SK-N-SH (cell line): ENCODE measurements at regions not wholly inside any gene's neighbourhood (a gene's known extent, or its start where the extent isn't known, plus 50 kb on each side); places are given as distances from the start of the nearest gene placed in this dataset.
A peak's percentile ranks its signal among the peaks of the same experiment; 100 is the strongest.

Experiments used
- CTCF ChIA-PET: fragments of 300-600, 350-600 bp; formaldehyde crosslinking; extraction: SDS; loops from one replicate; lab custom pipeline; 2021; lab: Yijun Ruan, JAX
- POLR2A ChIA-PET: fragments of 350-600 bp; sonication (Branson Sonifier 250); formaldehyde crosslinking; extraction: SDS; loops from one replicate; lab custom pipeline; 2020; ENCODE audit warnings: antibody characterized with exemption, inconsistent platforms; lab: Yijun Ruan, JAX
- DNase-seq: peaks from one replicate; pipeline ENCODE4 v3.0.0; 2012
- H2AFZ ChIP-seq: fragments of 200-600 bp; sonication (generic); 2 replicates; pipeline ENCODE4 v1.8.1; 2016; ENCODE audit warnings: antibody characterized with exemption, mild to moderate bottlenecking, low read depth
- H3F3A ChIP-seq: fragments of 200-600 bp; sonication (generic); replicated peaks from 2 replicates; pipeline ENCODE3; 2016; ENCODE audit warnings: antibody characterized with exemption, mild to moderate bottlenecking; ENCODE audit not compliant: insufficient read depth
- H3K27ac ChIP-seq, 2 experiments: fragments of 200-500 bp in 1 of 2; fragments of 200-600 bp in 1 of 2; sonication (Bioruptor generic) in 1 of 2; sonication (generic), shearing (Covaris generic) in 1 of 2; 2 replicates each; pipeline versions ENCODE4 v1.5.1 to v1.6.1; 2014 to 2016; ENCODE audit warnings: low read depth in 2 of 2, inconsistent platforms in 1 of 2, low read length in 1 of 2, mild to moderate bottlenecking in 1 of 2, mixed read lengths in 1 of 2
- H3K27me3 ChIP-seq: fragments of 200-600 bp; sonication (generic), shearing (Covaris generic); 2 replicates; pipeline ENCODE4 v1.6.1; 2016; ENCODE audit warnings: mixed run types; ENCODE audit not compliant: insufficient read depth
- H3K36me3 ChIP-seq, 2 experiments: fragments of 200-500 bp in 1 of 2; fragments of 200-600 bp in 1 of 2; sonication (Bioruptor generic) in 1 of 2; sonication (generic) in 1 of 2; replicated peaks in 1 of 2; 2 replicates each; pipeline versions ENCODE3 to v1.5.1; 2014 to 2016; ENCODE audit warnings: low read length in 1 of 2, mild to moderate bottlenecking in 1 of 2; ENCODE audit not compliant: insufficient read depth in 2 of 2, control insufficient read depth in 1 of 2
- H3K4me1 ChIP-seq, 2 experiments: fragments of 200-500 bp in 1 of 2; fragments of 200-600 bp in 1 of 2; sonication (Bioruptor generic) in 1 of 2; sonication (generic), shearing (Covaris generic) in 1 of 2; 2 replicates each; pipeline versions ENCODE4 v1.5.1 to v1.6.1; 2014 to 2016; ENCODE audit warnings: low read depth in 1 of 2, low read length in 1 of 2, mixed run types in 1 of 2; ENCODE audit not compliant: insufficient read depth in 2 of 2, control insufficient read depth in 1 of 2
- H3K4me2 ChIP-seq: fragments of 200-600 bp; sonication (generic), shearing (Covaris generic); 2 replicates; pipeline ENCODE4 v1.6.1; 2017; ENCODE audit warnings: mixed run types
- H3K4me3 ChIP-seq, 2 experiments: fragments of 200-500 bp in 1 of 2; fragments of 200-600 bp in 1 of 2; sonication (Bioruptor generic) in 1 of 2; sonication (generic), shearing (Covaris generic) in 1 of 2; 2 replicates each; pipeline versions ENCODE4 v1.5.1 to v1.8.1; 2014 to 2016; ENCODE audit warnings: low read depth in 2 of 2, inconsistent platforms in 1 of 2, low read length in 1 of 2, mild to moderate bottlenecking in 1 of 2, mixed read lengths in 1 of 2, moderate library complexity in 1 of 2
- H3K79me2 ChIP-seq: fragments of 200-600 bp; sonication (generic); 2 replicates; pipeline ENCODE4 v1.8.1; 2017; ENCODE audit warnings: mild to moderate bottlenecking; ENCODE audit not compliant: insufficient read depth
- H3K9ac ChIP-seq: fragments of 200-600 bp; sonication (generic); 2 replicates; pipeline ENCODE4 v1.6.1; 2017; ENCODE audit warnings: mixed run types
- H3K9me2 ChIP-seq: fragments of 200-600 bp; sonication (generic); 2 replicates; pipeline ENCODE4 v1.6.1; 2017; ENCODE audit warnings: mixed run types
- H3K9me3 ChIP-seq: fragments of 200-600 bp; sonication (generic); 2 replicates; pipeline ENCODE4 v1.6.1; 2017; ENCODE audit warnings: mixed run types, mild to moderate bottlenecking, moderate library complexity
- H4K20me1 ChIP-seq: fragments of 200-600 bp; sonication (generic); 2 replicates; pipeline ENCODE4 v1.6.1; 2017; ENCODE audit warnings: mild to moderate bottlenecking, mixed run types; ENCODE audit not compliant: insufficient read depth
- CHD2 ChIP-seq: fragments of 150-350 bp; IDR thresholded peaks from 2 replicates; pipeline ENCODE4 v1.6.1; 2018; ENCODE audit warnings: low read length; ENCODE audit not compliant: partially characterized antibody
- FOSL2 ChIP-seq: IDR thresholded peaks from 2 replicates; pipeline ENCODE4 v1.4.0; 2012; ENCODE audit warnings: low read depth, mild to moderate bottlenecking, moderate library complexity, borderline replicate concordance
- GABPA ChIP-seq: IDR thresholded peaks from 2 replicates; pipeline ENCODE4 v1.4.0; 2012; ENCODE audit warnings: low read depth, mild to moderate bottlenecking
- TCF12 ChIP-seq: IDR thresholded peaks from 2 replicates; pipeline ENCODE4 v1.4.0; 2012
- WGBS: methylation state at CpG from one replicate; pipeline ENCODE4 v1.1.6; 2017; ENCODE audit warnings: low lambda C conversion rate; 5-methylcytosine and 5-hydroxymethylcytosine counted together
- TF ChIP-seq, protein P1 (sequence below): fragments of 200-600 bp; sonication (generic); IDR thresholded peaks from 2 replicates; pipeline ENCODE4 v1.6.1; 2017; ENCODE audit warnings: antibody characterized with exemption, mild to moderate bottlenecking, moderate library complexity
- TF ChIP-seq, protein P2 (sequence below): IDR thresholded peaks from 2 replicates; pipeline ENCODE4 v1.4.0; 2012; ENCODE audit warnings: low read depth
- TF ChIP-seq, protein P3 (sequence below): IDR thresholded peaks from 2 replicates; pipeline ENCODE4 v1.6.1; 2012; ENCODE audit warnings: mild to moderate bottlenecking, low read depth, low read length, moderate library complexity

GRCh38 chr10:31596765-31597164 is 277.7 kb downstream of the ZEB1 start (continued):
- TF ChIP-seq, protein P1, sequence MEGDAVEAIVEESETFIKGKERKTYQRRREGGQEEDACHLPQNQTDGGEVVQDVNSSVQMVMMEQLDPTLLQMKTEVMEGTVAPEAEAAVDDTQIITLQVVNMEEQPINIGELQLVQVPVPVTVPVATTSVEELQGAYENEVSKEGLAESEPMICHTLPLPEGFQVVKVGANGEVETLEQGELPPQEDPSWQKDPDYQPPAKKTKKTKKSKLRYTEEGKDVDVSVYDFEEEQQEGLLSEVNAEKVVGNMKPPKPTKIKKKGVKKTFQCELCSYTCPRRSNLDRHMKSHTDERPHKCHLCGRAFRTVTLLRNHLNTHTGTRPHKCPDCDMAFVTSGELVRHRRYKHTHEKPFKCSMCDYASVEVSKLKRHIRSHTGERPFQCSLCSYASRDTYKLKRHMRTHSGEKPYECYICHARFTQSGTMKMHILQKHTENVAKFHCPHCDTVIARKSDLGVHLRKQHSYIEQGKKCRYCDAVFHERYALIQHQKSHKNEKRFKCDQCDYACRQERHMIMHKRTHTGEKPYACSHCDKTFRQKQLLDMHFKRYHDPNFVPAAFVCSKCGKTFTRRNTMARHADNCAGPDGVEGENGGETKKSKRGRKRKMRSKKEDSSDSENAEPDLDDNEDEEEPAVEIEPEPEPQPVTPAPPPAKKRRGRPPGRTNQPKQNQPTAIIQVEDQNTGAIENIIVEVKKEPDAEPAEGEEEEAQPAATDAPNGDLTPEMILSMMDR = no peak

DNA sequence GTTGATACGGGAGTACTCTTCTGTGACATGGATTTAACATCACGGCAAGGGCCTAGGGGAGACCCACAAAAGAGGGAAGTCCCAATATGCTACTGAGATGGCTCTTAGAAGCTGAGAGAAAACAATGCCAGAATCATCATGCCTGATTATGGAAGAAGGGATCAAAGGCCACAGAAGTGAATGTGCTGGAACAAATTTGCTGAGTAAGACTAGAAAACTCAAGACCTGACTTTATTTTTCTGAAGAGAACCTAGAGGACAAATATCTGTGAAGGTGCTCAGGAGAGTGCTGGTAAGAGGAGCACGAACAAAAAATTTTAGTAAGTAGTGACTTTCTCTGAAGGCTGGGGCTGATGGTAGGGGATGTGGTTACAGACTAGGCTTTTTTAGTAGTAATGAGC is 277.0 kb downstream of the ZEB1 start:
- Histone ChIP-seq H3F3A (no peaks in the 10 kb centered on the region), H3K27me3 (no peaks in the 10 kb centered on the region), H3K9me2 (no peaks in the 10 kb centered on the region), H3K27ac (no peak overlapping the region), H3K36me3 (no peaks in the 10 kb centered on the region), H3K9me3 (no peaks in the 10 kb centered on the region), H3K4me3 (no peak overlapping the region), H4K20me1 (no peaks in the 10 kb centered on the region), H2AFZ (no peak overlapping the region), H3K9ac (no peak overlapping the region), H3K79me2 (no peaks in the 10 kb centered on the region), H3K4me2 (no peak overlapping the region), H3K4me1 (peaks cover 0 to 5% of the 10 kb centered on the region in 2 experiments; a peak in 1 of 4 replicates)
- TF ChIP-seq GABPA = no peak
- TF ChIP-seq, protein P2, sequence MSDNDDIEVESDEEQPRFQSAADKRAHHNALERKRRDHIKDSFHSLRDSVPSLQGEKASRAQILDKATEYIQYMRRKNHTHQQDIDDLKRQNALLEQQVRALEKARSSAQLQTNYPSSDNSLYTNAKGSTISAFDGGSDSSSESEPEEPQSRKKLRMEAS = no peak
- CTCF ChIA-PET = no interaction called here
- WGBS = 52% methylated on average over 3 of the region's 3 CpGs
- no peak for DNase-seq
- POLR2A ChIA-PET = no interaction called here

GRCh38 chr10:31594347-31594873 is 275.4 kb downstream of the ZEB1 start:
- ChIA-PET CTCF (interaction anchor here (2.3 kb wide), 1 partner anchor 10 kb away, joined by 5 read pairs; no protein-coding TSS in a partner anchor), POLR2A (no interaction called here)
- Histone ChIP-seq H3K27me3 (no peaks in the 10 kb centered on the region), H2AFZ (no peak overlapping the region), H3K79me2 (no peaks in the 10 kb centered on the region), H3K9me3 (no peaks in the 10 kb centered on the region), H3K9ac (no peak overlapping the region), H3K4me2 (no peak overlapping the region), H3K27ac (no peak overlapping the region), H3F3A (no peaks in the 10 kb centered on the region), H3K4me1 (peaks cover 0 to 3% of the 10 kb centered on the region in 2 experiments; a peak in 1 of 4 replicates), H3K4me3 (no peak overlapping the region), H4K20me1 (no peaks in the 10 kb centered on the region), H3K9me2 (no peaks in the 10 kb centered on the region), H3K36me3 (no peaks in the 10 kb centered on the region)
- WGBS = 59% methylated on average over 1 of the region's 1 CpG
- TF ChIP-seq TCF12 (no peak), CHD2 (peak; percentile 16), FOSL2 (no peak)
- TF ChIP-seq, protein P3, sequence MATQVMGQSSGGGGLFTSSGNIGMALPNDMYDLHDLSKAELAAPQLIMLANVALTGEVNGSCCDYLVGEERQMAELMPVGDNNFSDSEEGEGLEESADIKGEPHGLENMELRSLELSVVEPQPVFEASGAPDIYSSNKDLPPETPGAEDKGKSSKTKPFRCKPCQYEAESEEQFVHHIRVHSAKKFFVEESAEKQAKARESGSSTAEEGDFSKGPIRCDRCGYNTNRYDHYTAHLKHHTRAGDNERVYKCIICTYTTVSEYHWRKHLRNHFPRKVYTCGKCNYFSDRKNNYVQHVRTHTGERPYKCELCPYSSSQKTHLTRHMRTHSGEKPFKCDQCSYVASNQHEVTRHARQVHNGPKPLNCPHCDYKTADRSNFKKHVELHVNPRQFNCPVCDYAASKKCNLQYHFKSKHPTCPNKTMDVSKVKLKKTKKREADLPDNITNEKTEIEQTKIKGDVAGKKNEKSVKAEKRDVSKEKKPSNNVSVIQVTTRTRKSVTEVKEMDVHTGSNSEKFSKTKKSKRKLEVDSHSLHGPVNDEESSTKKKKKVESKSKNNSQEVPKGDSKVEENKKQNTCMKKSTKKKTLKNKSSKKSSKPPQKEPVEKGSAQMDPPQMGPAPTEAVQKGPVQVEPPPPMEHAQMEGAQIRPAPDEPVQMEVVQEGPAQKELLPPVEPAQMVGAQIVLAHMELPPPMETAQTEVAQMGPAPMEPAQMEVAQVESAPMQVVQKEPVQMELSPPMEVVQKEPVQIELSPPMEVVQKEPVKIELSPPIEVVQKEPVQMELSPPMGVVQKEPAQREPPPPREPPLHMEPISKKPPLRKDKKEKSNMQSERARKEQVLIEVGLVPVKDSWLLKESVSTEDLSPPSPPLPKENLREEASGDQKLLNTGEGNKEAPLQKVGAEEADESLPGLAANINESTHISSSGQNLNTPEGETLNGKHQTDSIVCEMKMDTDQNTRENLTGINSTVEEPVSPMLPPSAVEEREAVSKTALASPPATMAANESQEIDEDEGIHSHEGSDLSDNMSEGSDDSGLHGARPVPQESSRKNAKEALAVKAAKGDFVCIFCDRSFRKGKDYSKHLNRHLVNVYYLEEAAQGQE = no peak
- TF ChIP-seq, protein P2 = no peak
- DNase-seq = peak; percentile 28
